H1 (cell line): ENCODE measurements at regions not wholly inside any gene's neighbourhood (a gene's known extent, or its start where the extent isn't known, plus 50 kb on each side); places are given as distances from the start of the nearest gene placed in this dataset.

ENCODE experiments used
- CTCF ChIA-PET: fragments of 300-600 bp; sonication (Branson Sonifier 250); formaldehyde crosslinking; loops from one replicate; lab custom pipeline; 2021; ENCODE audit not compliant: partially characterized antibody; lab: Charles Lee
- POLR2A ChIA-PET: fragments of 300-600 bp; sonication (Branson Sonifier 250); formaldehyde crosslinking; loops from one replicate; lab custom pipeline; 2021; ENCODE audit warnings: inconsistent platforms; ENCODE audit not compliant: partially characterized antibody; lab: Charles Lee
- DNase-seq, 2 experiments: peaks; one replicate each; pipeline versions ENCODE4 v3.0.0 to v3.0.0-alpha.2; 2010 to 2022; ENCODE audit warnings: low spot score in 2 of 2, low read depth in 1 of 2, mixed read lengths in 1 of 2
- FAIRE-seq: peaks from 2 replicates; lab custom pipeline; 2011; peaks lifted over from hg19 to GRCh38; lab: Jason Lieb, UNC
- H2AFZ ChIP-seq: 2 replicates; pipeline ENCODE4 v1.8.1; 2012; ENCODE audit warnings: low read length, inconsistent platforms
- H2AK5ac ChIP-seq: 2 replicates; pipeline ENCODE4 v1.6.1; 2013; ENCODE audit warnings: low read depth, low read length
- H2BK120ac ChIP-seq: replicated peaks from 2 replicates; pipeline ENCODE3; 2013; ENCODE audit warnings: low read depth, low read length, inconsistent platforms
- H2BK12ac ChIP-seq: 2 replicates; pipeline ENCODE4 v1.6.1; 2013; ENCODE audit warnings: low read depth, low read length
- H2BK15ac ChIP-seq: 2 replicates; pipeline ENCODE4 v1.6.1; 2013; ENCODE audit warnings: low read length
- H2BK20ac ChIP-seq: 2 replicates; pipeline ENCODE4 v1.6.1; 2013; ENCODE audit warnings: low read length
- H2BK5ac ChIP-seq: 2 replicates; pipeline ENCODE4 v1.6.1; 2013; ENCODE audit warnings: low read depth, low read length
- H3K14ac ChIP-seq: 2 replicates; pipeline ENCODE4 v1.6.1; 2013; ENCODE audit warnings: inconsistent platforms; ENCODE audit not compliant: insufficient read length
- H3K18ac ChIP-seq: 2 replicates; pipeline ENCODE4 v1.6.1; 2013; ENCODE audit warnings: low read length; ENCODE audit errors: extremely low read depth
- H3K23ac ChIP-seq: 2 replicates; pipeline ENCODE4 v1.6.1; 2013; ENCODE audit warnings: inconsistent platforms; ENCODE audit not compliant: insufficient read length
- H3K23me2 ChIP-seq: 2 replicates; pipeline ENCODE4 v1.6.1; 2013; ENCODE audit warnings: low read depth, low read length
- H3K27ac ChIP-seq: 2 replicates; pipeline ENCODE4 v1.6.1; 2011; ENCODE audit warnings: low read depth, low read length, inconsistent platforms
- H3K27me3 ChIP-seq, 4 experiments: replicated peaks in 1 of 4; 1 replicate in 1 of 4; 2 replicates in 3 of 4; pipeline versions ENCODE4 v1.6.1 to v1.8.1; 2011 to 2013; ENCODE audit warnings: low read length in 3 of 4, mild to moderate bottlenecking in 3 of 4, inconsistent platforms in 2 of 4, mixed read lengths in 2 of 4, moderate library complexity in 1 of 4; ENCODE audit not compliant: control insufficient read depth in 3 of 4, insufficient read depth in 3 of 4; ENCODE audit errors: extremely low read depth in 1 of 4
- H3K36me3 ChIP-seq, 4 experiments: 2 replicates each; pipeline versions ENCODE4 v1.6.1 to v1.8.1; 2011 to 2013; ENCODE audit warnings: mild to moderate bottlenecking in 4 of 4, low read length in 3 of 4, moderate library complexity in 2 of 4, control low read depth in 1 of 4, inconsistent platforms in 1 of 4; ENCODE audit not compliant: insufficient read depth in 4 of 4, control insufficient read depth in 2 of 4
- H3K4ac ChIP-seq: replicated peaks from 2 replicates; pipeline ENCODE3; 2013; ENCODE audit warnings: low read length, low read depth, mixed read lengths, inconsistent platforms; ENCODE audit not compliant: insufficient read length
- H3K4me1 ChIP-seq, 4 experiments: replicated peaks in 1 of 4; 1 replicate in 1 of 4; 2 replicates in 3 of 4; pipeline versions ENCODE4 v1.6.1 to v1.8.1; 2011 to 2013; ENCODE audit warnings: low read length in 3 of 4, inconsistent platforms in 2 of 4, mixed read lengths in 1 of 4; ENCODE audit not compliant: insufficient read depth in 4 of 4, control insufficient read depth in 3 of 4
- H3K4me2 ChIP-seq, 2 experiments: 2 replicates each; pipeline versions ENCODE4 v1.6.1 to v1.8.1; 2011 to 2013; ENCODE audit warnings: low read depth in 2 of 2, low read length in 2 of 2, control low read depth in 1 of 2, inconsistent platforms in 1 of 2, mild to moderate bottlenecking in 1 of 2; ENCODE audit not compliant: insufficient read depth in 1 of 2
- H3K4me3 ChIP-seq, 4 experiments: fragments of 200-600, 300-600 bp in 1 of 4; sonication (generic), shearing (Covaris generic), sonication (Bioruptor Twin) in 1 of 4; 2 replicates each; pipeline versions ENCODE4 v1.5.1 to v1.8.1; 2011 to 2016; ENCODE audit warnings: low read length in 4 of 4, low read depth in 3 of 4, control low read depth in 2 of 4, inconsistent platforms in 2 of 4, mild to moderate bottlenecking in 2 of 4, mixed read lengths in 1 of 4, moderate library complexity in 1 of 4; ENCODE audit not compliant: insufficient read depth in 2 of 4; ENCODE audit errors: extremely low read depth in 1 of 4
- H3K56ac ChIP-seq: replicated peaks from 2 replicates; pipeline ENCODE3; 2013; ENCODE audit warnings: low read depth, mild to moderate bottlenecking, mixed read lengths, low read length, inconsistent platforms; ENCODE audit not compliant: insufficient read length
- H3K79me1 ChIP-seq: 2 replicates; pipeline ENCODE4 v1.6.1; 2013; ENCODE audit warnings: low read depth, low read length, control low read depth
- H3K79me2 ChIP-seq, 2 experiments: 2 replicates each; pipeline versions ENCODE4 v1.6.1 to v1.8.1; 2012 to 2013; ENCODE audit warnings: low read length in 2 of 2, mild to moderate bottlenecking in 2 of 2, inconsistent platforms in 1 of 2; ENCODE audit not compliant: insufficient read depth in 2 of 2, control insufficient read depth in 1 of 2
- H3K9ac ChIP-seq, 4 experiments: replicated peaks in 1 of 4; 1 replicate in 1 of 4; 2 replicates in 3 of 4; pipeline versions ENCODE4 v1.6.1 to v1.8.1; 2011 to 2013; ENCODE audit warnings: low read depth in 3 of 4, low read length in 3 of 4, control low read depth in 2 of 4, mild to moderate bottlenecking in 2 of 4, moderate library complexity in 2 of 4, inconsistent platforms in 1 of 4; ENCODE audit errors: extremely low read depth in 1 of 4
- H3K9me3 ChIP-seq, 2 experiments: 2 replicates each; pipeline versions ENCODE4 v1.6.1 to v1.8.1; 2012 to 2013; ENCODE audit warnings: mild to moderate bottlenecking in 2 of 2, moderate library complexity in 2 of 2, control low read depth in 1 of 2, inconsistent platforms in 1 of 2, low read depth in 1 of 2, low read length in 1 of 2, mixed read lengths in 1 of 2; ENCODE audit not compliant: insufficient read depth in 2 of 2
- H4K20me1 ChIP-seq, 2 experiments: replicated peaks in 1 of 2; 2 replicates each; pipeline versions ENCODE3 to v1.8.1; 2011 to 2013; ENCODE audit warnings: inconsistent platforms in 2 of 2, low read length in 2 of 2, mild to moderate bottlenecking in 1 of 2; ENCODE audit not compliant: insufficient read depth in 2 of 2, control insufficient read depth in 1 of 2
- H4K5ac ChIP-seq: 2 replicates; pipeline ENCODE4 v1.6.1; 2013; ENCODE audit warnings: low read length, low read depth, mixed read lengths, inconsistent platforms; ENCODE audit not compliant: insufficient read length
- H4K8ac ChIP-seq: 2 replicates; pipeline ENCODE4 v1.8.0; 2013; ENCODE audit warnings: mild to moderate bottlenecking, moderate library complexity, low read length, inconsistent platforms; ENCODE audit not compliant: insufficient read depth; ENCODE audit errors: extremely low read depth
- H4K91ac ChIP-seq: replicated peaks from 2 replicates; pipeline ENCODE3; 2013; ENCODE audit warnings: low read length, mixed read lengths, inconsistent platforms; ENCODE audit not compliant: insufficient read length
- ATF3 ChIP-seq: IDR thresholded peaks from 2 replicates; pipeline ENCODE4 v1.6.1; 2011; ENCODE audit warnings: low read depth, mild to moderate bottlenecking, low read length; ENCODE audit not compliant: insufficient read depth
- BCL11A ChIP-seq, 2 experiments: IDR thresholded peaks; one replicate each; pipeline ENCODE4 v1.6.1; 2011; ENCODE audit warnings: low read depth in 2 of 2, low read length in 2 of 2, mild to moderate bottlenecking in 2 of 2
- CEBPB ChIP-seq: IDR thresholded peaks from 2 replicates; pipeline ENCODE4 v1.6.1; 2012; ENCODE audit warnings: low read depth, low read length
- CTBP2 ChIP-seq: IDR thresholded peaks from 2 replicates; pipeline ENCODE4 v1.7.0; 2011; ENCODE audit warnings: borderline replicate concordance, mild to moderate bottlenecking, moderate library complexity, mixed read lengths, low read length; ENCODE audit not compliant: insufficient read depth, insufficient read length
- JUN ChIP-seq: IDR thresholded peaks from 2 replicates; pipeline ENCODE4 v1.6.1; 2011; ENCODE audit warnings: low read depth, mild to moderate bottlenecking, improper control_type of control experiment, low read length
- MAFK ChIP-seq: IDR thresholded peaks from 2 replicates; pipeline ENCODE4 v1.6.1; 2012; ENCODE audit warnings: low read depth, mild to moderate bottlenecking, improper control_type of control experiment, low read length
- NRF1 ChIP-seq: IDR thresholded peaks from 2 replicates; pipeline ENCODE4 v1.6.1; 2011; ENCODE audit warnings: mild to moderate bottlenecking, low read depth, low read length, improper control_type of control experiment
- POLR2A ChIP-seq, 2 experiments: IDR thresholded peaks; 1 replicate in 1 of 2; 2 replicates in 1 of 2; pipeline ENCODE4 v1.6.1; 2011; ENCODE audit warnings: low read depth in 2 of 2, low read length in 2 of 2, mild to moderate bottlenecking in 2 of 2; ENCODE audit errors: control extremely low read depth in 1 of 2
- RBBP5 ChIP-seq: IDR thresholded peaks from 2 replicates; pipeline ENCODE4 v1.7.1; 2012; ENCODE audit warnings: low read depth, mild to moderate bottlenecking, inconsistent platforms, low read length, moderate library complexity, borderline replicate concordance
- TEAD4 ChIP-seq: IDR thresholded peaks from 2 replicates; pipeline ENCODE4 v1.6.1; 2012; ENCODE audit warnings: low read depth, low read length, inconsistent platforms, mixed read lengths
- YY1 ChIP-seq: IDR thresholded peaks from 2 replicates; pipeline ENCODE4 v1.6.1; 2011; ENCODE audit warnings: low read depth, mild to moderate bottlenecking, low read length
- WGBS, 2 experiments: shearing (Covaris generic) in 1 of 2; methylation state at CpG; one replicate each; pipeline versions ENCODE4 v1.1.6 to v1.1.7; 2013 to 2015; ENCODE audit warnings: low lambda C conversion rate in 2 of 2, mixed read lengths in 2 of 2, inconsistent platforms in 1 of 2, low coverage in 1 of 2, missing lambda C conversion rate in 1 of 2; ENCODE audit not compliant: insufficient replicate concordance in 2 of 2, insufficient coverage in 1 of 2, insufficient read length in 1 of 2; ENCODE audit errors: extremely low coverage in 1 of 2, missing lambda C conversion rate in 1 of 2; 5-methylcytosine and 5-hydroxymethylcytosine counted together

- no peak for FAIRE-seq
- Histone ChIP-seq H4K8ac (no peak overlapping the region), H4K5ac (no peak overlapping the region), H3K27me3 (no peaks in the 10 kb centered on the region), H3K4me1 (peaks cover 0 to 3% (median 2%) of the 10 kb centered on the region in 4 experiments; a peak in 2 of 7 replicates), H3K79me1 (no peaks in the 10 kb centered on the region), H3K9ac (no peak overlapping the region), H3K56ac (no peak overlapping the region), H2BK120ac (no peak overlapping the region), H2BK20ac (0 out of 2 replicates have a peak overlapping the region, but pooled peaks have one; percentile 32), H3K79me2 (no peaks in the 10 kb centered on the region), H2BK15ac (no peak overlapping the region), H2AK5ac (no peak overlapping the region), H3K23me2 (no peaks in the 10 kb centered on the region), H2BK12ac (no peak overlapping the region), H3K36me3 (no peaks in the 10 kb centered on the region), H3K18ac (no peak overlapping the region; the same call in 1 of the 2 replicates), H3K9me3 (no peaks in the 10 kb centered on the region), H3K4me3 (no peak overlapping the region), H3K14ac (no peak overlapping the region), H4K91ac (peak overlapping the region; percentile 22), H4K20me1 (no peaks in the 10 kb centered on the region), H2BK5ac (0 out of 2 replicates have a peak overlapping the region, but pooled peaks have one; percentile 13), H2AFZ (no peak overlapping the region), H3K23ac (no peak overlapping the region), H3K27ac (no peak overlapping the region), H3K4me2 (no peak overlapping the region), H3K4ac (no peak overlapping the region)
- CTCF ChIA-PET, result interaction anchor here (0.6 to 7.9 kb wide), 56 partner anchors 9 to 366 kb away, joined by 3 to 73 read pairs (median 4); partner anchors contain the start of gene ZFP36L2
- no peak for DNase-seq
- 85% methylated on average over 14 of the region's 14 CpGs; no CpG with 5 or more reads in 1 of the 2 experiments for WGBS, 2 experiments
- POLR2A ChIA-PET, result interaction anchor here (0.8 to 3.7 kb wide), 4 partner anchors 9 to 107 kb away, joined by 3 to 16 read pairs (median 5); partner anchors contain the start of gene ZFP36L2
- TF ChIP-seq POLR2A (IDR thresholded peaks at IDR 0.05; ENCODE audit: control extremely low read depth in 1 of 2, low read depth in 2 of 2, low read length in 2 of 2) (no peak), CEBPB (no peak), JUN (no peak), MAFK (no peak), CTBP2 (no peak), ATF3 (no peak), BCL11A (IDR thresholded peaks at IDR 0.05; ENCODE audit: low read depth in 2 of 2, low read length in 2 of 2) (no peak), RBBP5 (no peak), YY1 (no peak), TEAD4 (no peak), NRF1 (no peak)
Observed at GRCh38 chr2:43126817-43127207, 99.6 kb downstream of the ZFP36L2 start.
